MM.1S (cell line): ENCODE measurements at regions not wholly inside any gene's neighbourhood (a gene's known extent, or its start where the extent isn't known, plus 50 kb on each side); places are given as distances from the start of the nearest gene placed in this dataset.
"Not testable (repeated sequence)": the region's sequence is repeated elsewhere in the genome, so short reads cannot be mapped to it uniquely, and the experiment has no call there.

Experiments
- DNase-seq: peaks from one replicate; pipeline ENCODE4 v3.0.0-alpha.2; 2015
- H2AFZ ChIP-seq: fragments of 300-600 bp; sonication (generic); 2 replicates; pipeline ENCODE4 v1.6.0; 2016; ENCODE audit warnings: antibody characterized with exemption, low read length
- H3F3A ChIP-seq: fragments of 300-600 bp; sonication (generic); 2 replicates; pipeline ENCODE4 v1.6.1; 2016; ENCODE audit warnings: mild to moderate bottlenecking, antibody characterized with exemption, low read length, moderate library complexity, mixed read lengths; ENCODE audit not compliant: insufficient read depth
- H3K27ac ChIP-seq: fragments of 300-600 bp; sonication (generic); 2 replicates; pipeline ENCODE4 v1.5.1; 2016; ENCODE audit warnings: mild to moderate bottlenecking, low read length
- H3K27me3 ChIP-seq: fragments of 300-600 bp; sonication (generic); replicated peaks from 2 replicates; pipeline ENCODE4 v1.6.0; 2016; ENCODE audit warnings: low read length; ENCODE audit not compliant: insufficient read depth
- H3K36me3 ChIP-seq: fragments of 300-600 bp; sonication (generic); replicated peaks from 2 replicates; pipeline ENCODE4 v1.6.1; 2016; ENCODE audit warnings: mild to moderate bottlenecking, low read length, mixed read lengths; ENCODE audit not compliant: insufficient read depth
- H3K4me1 ChIP-seq: fragments of 300-600 bp; sonication (generic); 2 replicates; pipeline ENCODE4 v1.6.1; 2016; ENCODE audit warnings: low read length, mixed read lengths
- H3K4me2 ChIP-seq: fragments of 300-600 bp; sonication (generic); 2 replicates; pipeline ENCODE4 v1.6.0; 2016; ENCODE audit warnings: low read depth, low read length
- H3K4me3 ChIP-seq: fragments of 300-600 bp; sonication (generic); 2 replicates; pipeline ENCODE4 v1.5.1; 2016; ENCODE audit warnings: low read length, mixed read lengths
- H3K79me2 ChIP-seq: fragments of 300-600 bp; sonication (generic); 2 replicates; pipeline ENCODE4 v1.6.1; 2016; ENCODE audit warnings: mixed run types, low read length, mixed read lengths
- H3K9ac ChIP-seq: fragments of 300-600 bp; sonication (generic); 2 replicates; pipeline ENCODE4 v1.6.1; 2016; ENCODE audit warnings: low read length, mixed read lengths
- H3K9me2 ChIP-seq: fragments of 300-600 bp; sonication (generic); replicated peaks from 2 replicates; pipeline ENCODE4 v1.6.1; 2016; ENCODE audit warnings: mild to moderate bottlenecking, low read length, mixed read lengths; ENCODE audit not compliant: insufficient read depth
- H3K9me3 ChIP-seq: fragments of 300-600 bp; sonication (generic); replicated peaks from 2 replicates; pipeline ENCODE4 v1.6.1; 2016; ENCODE audit warnings: mild to moderate bottlenecking, low read length, mixed read lengths; ENCODE audit not compliant: insufficient read depth
- H4K20me1 ChIP-seq: fragments of 300-600 bp; sonication (generic); 2 replicates; pipeline ENCODE4 v1.6.1; 2016; ENCODE audit warnings: mild to moderate bottlenecking, low read length, moderate library complexity, mixed read lengths; ENCODE audit not compliant: insufficient read depth
- CTCF ChIP-seq: fragments of 300-600 bp; sonication (generic); IDR thresholded peaks from 2 replicates; pipeline ENCODE4 v1.5.1; 2016; ENCODE audit warnings: antibody characterized with exemption, low read length, mixed read lengths
- EZH2 ChIP-seq: fragments of 300-600 bp; sonication (generic); optimal IDR thresholded peaks from 2 replicates; pipeline ENCODE3; 2017; ENCODE audit warnings: low read depth, mild to moderate bottlenecking, antibody characterized with exemption, low read length, mixed read lengths
- EZH2phosphoT487 ChIP-seq: fragments of 300-600 bp; sonication (generic); IDR thresholded peaks from 2 replicates; pipeline ENCODE4 v1.6.1; 2018; ENCODE audit warnings: antibody characterized with exemption, low read length

- Histone ChIP-seq H3K27ac (no peak overlapping the region), H3K9me2 (no peaks in the 10 kb centered on the region), H3K27me3 (no peaks in the 10 kb centered on the region), H3F3A (no peaks in the 10 kb centered on the region), H3K4me1 (no peaks in the 10 kb centered on the region), H3K79me2 (no peaks in the 10 kb centered on the region), H4K20me1 (no peaks in the 10 kb centered on the region), H3K9me3 (no peaks in the 10 kb centered on the region), H3K4me2 (no peak overlapping the region), H3K9ac (no peak overlapping the region), H3K4me3 (no peak overlapping the region), H3K36me3 (no peaks in the 10 kb centered on the region), H2AFZ (no peak overlapping the region)
- no peak for DNase-seq
- TF ChIP-seq CTCF (no peak), EZH2phosphoT487 (no peak), EZH2 (no peak)
Observed at GRCh38 chrX:73390628-73391567, 56.0 kb upstream of the CDX4 start.

GRCh38 chrX:73366696-73367095 lies 80.2 kb upstream of the CDX4 start:
- Histone ChIP-seq H3K27ac (no peak overlapping the region), H3K4me2 (no peak overlapping the region), H3K4me3 (no peak overlapping the region), H3K79me2 (no peaks in the 10 kb centered on the region), H4K20me1 (no peaks in the 10 kb centered on the region), H2AFZ (no peak overlapping the region), H3K4me1 (no peaks in the 10 kb centered on the region), H3K9me2 (no peaks in the 10 kb centered on the region), H3F3A (no peaks in the 10 kb centered on the region), H3K9me3 (no peaks in the 10 kb centered on the region), H3K27me3 (no peaks in the 10 kb centered on the region), H3K9ac (no peak overlapping the region), H3K36me3 (no peaks in the 10 kb centered on the region)
- TF ChIP-seq EZH2 (no peak), CTCF (no peak), EZH2phosphoT487 (no peak)
- no peak for DNase-seq

GRCh38 chrX:73357294-73357693 lies 89.6 kb upstream of the CDX4 start:
- not testable (repeated sequence) for H3K4me2 ChIP-seq, H3K9me2 ChIP-seq, H2AFZ ChIP-seq, DNase-seq, H4K20me1 ChIP-seq, H3F3A ChIP-seq, H3K27ac ChIP-seq, H3K27me3 ChIP-seq, H3K9ac ChIP-seq, H3K36me3 ChIP-seq, H3K9me3 ChIP-seq, H3K79me2 ChIP-seq, H3K4me3 ChIP-seq, H3K4me1 ChIP-seq

- Histone ChIP-seq H3K9me2 (no peaks in the 10 kb centered on the region), H3K27me3 (no peaks in the 10 kb centered on the region), H3K4me2 (no peak overlapping the region), H3K9me3 (no peaks in the 10 kb centered on the region), H3F3A (peaks cover 9% of the 10 kb centered on the region), H3K4me1 (peaks cover 20% of the 10 kb centered on the region), H3K27ac (no peak overlapping the region), H3K9ac (no peak overlapping the region), H2AFZ (no peak overlapping the region), H4K20me1 (no peaks in the 10 kb centered on the region), H3K36me3 (no peaks in the 10 kb centered on the region), H3K4me3 (no peak overlapping the region), H3K79me2 (no peaks in the 10 kb centered on the region)
- TF ChIP-seq EZH2phosphoT487 (no peak), CTCF (no peak), EZH2 (no peak)
- DNase-seq: no peak
Observed at GRCh38 chrX:73348977-73349376, 97.9 kb upstream of the CDX4 start.
